Posterior cingulate gyrus (tissue), 11 donors: ENCODE measurements at regions not wholly inside any gene's neighbourhood (a gene's known extent, or its start where the extent isn't known, plus 50 kb on each side); places are given as distances from the start of the nearest gene placed in this dataset.

Experiments used
- DNase-seq, 10 donors: peaks; one replicate each; pipeline versions ENCODE4 v3.0.0 to v3.0.0-alpha.2; 2020 to 2021; ENCODE audit warnings: mixed read lengths in 3 of 10
- intact Hi-C: fragments of 100-400 bp; cut with DNase I; formaldehyde crosslinking; loops from one replicate; pipeline ENCODE4 v1.15.1; 2023

- intact Hi-C loops, result no loop called here
Measured at GRCh38 chr18:55121397-55122170, 162.3 kb upstream of the CCDC68 start.

GRCh38 chr18:55120896-55121295 is 161.6 kb upstream of the CCDC68 start:
- intact Hi-C loops, result no loop called here
- no peak for DNase-seq

More at GRCh38 chr18:55121397-55122170, 162.3 kb upstream of the CCDC68 start:
- DNase-seq, result no peak

- DNase-seq, result no peak
- intact Hi-C loops, result no loop called here
Measured at GRCh38 chr18:55119434-55119833, 160.2 kb upstream of the CCDC68 start.

GRCh38 chr18:55119016-55119415 is 159.8 kb upstream of the CCDC68 start:
- no peak for DNase-seq
- intact Hi-C loops, result no loop called here

- peak in 1 of 10 donors; percentile 54 for DNase-seq
- intact Hi-C loops, result no loop called here
Measured at GRCh38 chr18:55116863-55117262, 157.6 kb upstream of the CCDC68 start.

GRCh38 chr18:55115606-55116005 is 156.3 kb upstream of the CCDC68 start:
- intact Hi-C loops, result no loop called here
- DNase-seq, result no peak

GRCh38 chr18:55114876-55115275 is 155.6 kb upstream of the CCDC68 start:
- no peak for DNase-seq
- intact Hi-C loops, result no loop called here

- intact Hi-C loops, result no loop called here
- DNase-seq, result no peak
Measured at GRCh38 chr18:55113800-55114199, 154.5 kb upstream of the CCDC68 start.

- intact Hi-C loops, result no loop called here
- DNase-seq, result no peak
Measured at GRCh38 chr18:55111271-55111670, 152.0 kb upstream of the CCDC68 start.

- intact Hi-C loops, result no loop called here
- no peak for DNase-seq
Measured at GRCh38 chr18:55110436-55110835, 151.2 kb upstream of the CCDC68 start.

- no peak for DNase-seq
- intact Hi-C loops, result no loop called here
Measured at GRCh38 chr18:55109818-55110414, 150.7 kb upstream of the CCDC68 start.

- intact Hi-C loops, result no loop called here
- no peak for DNase-seq
Measured at GRCh38 chr18:55106906-55107305, 147.6 kb upstream of the CCDC68 start.

GRCh38 chr18:55106466-55106865 is 147.2 kb upstream of the CCDC68 start:
- intact Hi-C loops, result no loop called here

GRCh38 chr18:55105873-55106272 is 146.6 kb upstream of the CCDC68 start:
- no peak for DNase-seq
- intact Hi-C loops, result no loop called here

More at GRCh38 chr18:55106466-55106865, 147.2 kb upstream of the CCDC68 start:
- no peak for DNase-seq

GRCh38 chr18:55102958-55103456 is 143.7 kb upstream of the CCDC68 start:
- intact Hi-C loops, result no loop called here
- DNase-seq, result no peak

- DNase-seq, result no peak
- intact Hi-C loops, result no loop called here
Measured at GRCh38 chr18:55102501-55102900, 143.2 kb upstream of the CCDC68 start.

- no peak for DNase-seq
- intact Hi-C loops, result no loop called here
Measured at GRCh38 chr18:55101458-55101824, 142.2 kb upstream of the CCDC68 start.

GRCh38 chr18:55100817-55101457 is 141.7 kb upstream of the CCDC68 start:
- no peak for DNase-seq
- intact Hi-C loops, result no loop called here

- intact Hi-C loops, result loop anchor here (5.0 to 10.0 kb wide), 2 partner anchors 140 to 1477 kb away; no protein-coding TSS in a partner anchor
- DNase-seq, result no peak
Measured at GRCh38 chr18:55097456-55098170, 138.4 kb upstream of the CCDC68 start.

- peak in 9 of 10 donors; percentile 34 to 90 (median 57) for DNase-seq
- intact Hi-C loops, result loop anchor here (5.0 to 10.0 kb wide), 2 partner anchors 141 to 1478 kb away; no protein-coding TSS in a partner anchor
Measured at GRCh38 chr18:55096263-55096951, 137.1 kb upstream of the CCDC68 start.
